ENCODE measurements at regions not wholly inside any gene's neighbourhood (a gene's known extent, or its start where the extent isn't known, plus 50 kb on each side); places are given as distances from the start of the nearest gene placed in this dataset.
A peak's percentile ranks its signal among the peaks of the same experiment; 100 is the strongest.

DNA sequence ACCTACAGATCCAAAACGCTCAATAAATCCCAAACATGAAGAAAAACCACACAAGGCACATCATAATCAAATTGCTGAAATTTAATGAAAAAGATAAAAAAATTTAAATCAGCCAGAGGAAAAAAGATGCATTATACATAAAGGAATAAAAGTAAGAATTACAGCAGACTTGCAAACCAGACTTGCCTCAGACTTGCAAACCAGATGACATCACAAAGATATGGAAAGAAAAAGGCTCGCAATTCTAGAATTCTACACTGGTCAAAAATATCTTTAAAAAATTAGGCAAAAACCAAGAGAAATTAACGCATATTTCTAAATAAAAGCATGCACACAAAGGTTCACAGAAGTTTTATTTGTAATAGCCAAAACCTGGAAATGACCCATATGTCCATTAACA is 188.0 kb upstream of the NAMPT start:
- no peak overlapping the region for H3K9ac ChIP-seq (ENCODE audit: low read depth in 1 of 3, low read length in 3 of 3)
- no peaks in the 10 kb centered on the region for H3K36me3 ChIP-seq (ENCODE audit: control insufficient read depth in 3 of 3, insufficient read depth in 3 of 3, low read length in 3 of 3)
- no peak overlapping the region for H3K4me3 ChIP-seq (ENCODE audit: low read length in 3 of 3)
- no peaks in the 10 kb centered on the region for H3K27me3 ChIP-seq (ENCODE audit: control insufficient read depth in 3 of 3, insufficient read depth in 3 of 3, low read length in 3 of 3)
- H3K27ac ChIP-seq (ENCODE audit: low read depth, low read length), result no peak overlapping the region
- no peaks in the 10 kb centered on the region for H3K9me3 ChIP-seq (ENCODE audit: control insufficient read depth in 3 of 3, low read length in 3 of 3)
- no peaks in the 10 kb centered on the region for H3K4me1 ChIP-seq (ENCODE audit: control insufficient read depth in 3 of 3, insufficient read depth in 3 of 3, low read length in 3 of 3)

DNA sequence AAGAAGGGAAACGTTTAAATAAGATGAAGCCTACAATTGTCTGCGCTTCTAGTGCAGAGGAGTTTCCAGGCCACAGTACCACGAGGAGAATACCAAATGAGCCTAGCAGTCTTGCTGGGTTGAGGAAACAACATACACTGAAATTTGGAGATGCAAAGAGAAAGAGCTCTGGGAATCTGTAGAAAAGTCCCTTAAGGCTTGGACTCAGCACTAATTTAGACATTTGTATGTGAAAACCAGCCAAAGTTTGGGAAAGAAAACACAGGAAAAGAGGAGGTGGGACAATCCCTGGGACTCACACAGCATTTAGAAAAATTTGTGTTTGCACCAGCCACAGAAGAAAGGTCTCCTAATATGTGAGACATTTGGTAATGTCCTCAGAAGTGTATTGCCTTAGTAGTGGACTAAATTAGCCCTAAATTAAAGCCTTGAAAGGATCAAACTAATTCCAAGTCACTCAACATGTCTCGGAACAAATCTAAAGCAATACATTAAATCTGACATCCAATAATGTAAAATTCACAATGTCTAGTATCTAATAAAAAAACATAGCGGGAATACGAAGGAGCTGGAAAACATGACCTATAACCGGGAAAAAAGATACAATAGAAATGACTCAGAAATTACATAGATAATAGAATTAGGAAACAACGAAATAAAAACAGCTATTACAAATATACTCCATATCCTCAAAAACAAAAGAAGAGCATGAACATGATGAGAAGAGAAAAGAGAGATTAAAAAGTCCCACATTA is 187.1 kb upstream of the NAMPT start:
- Histone ChIP-seq H3K9me3 (ENCODE audit: control insufficient read depth in 3 of 3, low read length in 3 of 3) (no peaks in the 10 kb centered on the region), H3K27me3 (ENCODE audit: control insufficient read depth in 3 of 3, insufficient read depth in 3 of 3, low read length in 3 of 3) (no peaks in the 10 kb centered on the region), H3K4me3 (ENCODE audit: low read length in 3 of 3) (no peak overlapping the region), H3K4me1 (ENCODE audit: control insufficient read depth in 3 of 3, insufficient read depth in 3 of 3, low read length in 3 of 3) (no peaks in the 10 kb centered on the region), H3K27ac (ENCODE audit: low read depth, low read length) (no peak overlapping the region), H3K36me3 (ENCODE audit: control insufficient read depth in 3 of 3, insufficient read depth in 3 of 3, low read length in 3 of 3) (no peaks in the 10 kb centered on the region), H3K9ac (ENCODE audit: low read depth in 1 of 3, low read length in 3 of 3) (no peak overlapping the region)

DNA sequence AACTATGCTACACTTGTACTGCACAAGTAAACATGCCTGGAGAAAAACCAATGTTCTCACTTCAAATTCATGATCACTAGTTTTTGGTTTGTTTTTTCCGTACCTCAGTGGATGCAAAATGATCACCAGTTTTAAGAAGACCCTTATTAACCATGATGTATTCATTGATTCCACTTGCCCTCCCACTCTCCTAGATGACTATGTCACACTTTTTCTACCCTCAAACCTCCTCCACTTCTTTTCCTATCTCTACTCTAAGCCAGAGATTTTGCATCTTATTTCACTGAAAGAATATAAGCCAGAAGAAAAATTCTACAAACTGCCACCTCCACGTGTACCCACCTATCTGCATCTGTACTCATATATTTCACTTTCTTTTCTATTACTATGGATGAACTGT is 186.2 kb upstream of the NAMPT start:
- Histone ChIP-seq H3K9me3 (ENCODE audit: control insufficient read depth in 3 of 3, low read length in 3 of 3) (no peaks in the 10 kb centered on the region), H3K27me3 (ENCODE audit: control insufficient read depth in 3 of 3, insufficient read depth in 3 of 3, low read length in 3 of 3) (no peaks in the 10 kb centered on the region), H3K27ac (ENCODE audit: low read depth, low read length) (no peak overlapping the region), H3K4me3 (ENCODE audit: low read length in 3 of 3) (no peak overlapping the region), H3K9ac (ENCODE audit: low read depth in 1 of 3, low read length in 3 of 3) (no peak overlapping the region), H3K4me1 (ENCODE audit: control insufficient read depth in 3 of 3, insufficient read depth in 3 of 3, low read length in 3 of 3) (no peaks in the 10 kb centered on the region), H3K36me3 (ENCODE audit: control insufficient read depth in 3 of 3, insufficient read depth in 3 of 3, low read length in 3 of 3) (no peaks in the 10 kb centered on the region)

DNA sequence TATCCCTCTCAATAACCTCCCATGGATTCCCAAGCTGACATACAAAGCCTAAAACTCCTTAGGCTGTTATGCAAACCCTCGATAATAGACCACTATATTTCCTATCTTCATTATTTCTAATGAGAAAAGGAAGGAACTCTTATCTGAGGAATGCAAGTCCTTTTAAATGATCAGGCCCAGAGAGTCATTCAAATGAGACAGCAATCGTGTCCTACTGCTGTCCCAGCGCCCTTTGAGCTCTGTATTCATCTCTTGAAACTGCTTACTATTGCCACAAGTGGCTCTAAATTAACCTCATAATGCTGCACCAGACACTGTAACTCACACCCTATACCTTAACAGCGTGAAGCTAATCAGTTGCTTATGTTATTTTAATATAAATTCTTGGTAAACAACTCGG is 182.1 kb upstream of the NAMPT start:
- H3K9me3 ChIP-seq (ENCODE audit: control insufficient read depth in 3 of 3, low read length in 3 of 3), result no peaks in the 10 kb centered on the region
- peaks cover 0 to 5% (median 0%) of the 10 kb centered on the region in 3 donors for H3K4me1 ChIP-seq (ENCODE audit: control insufficient read depth in 3 of 3, insufficient read depth in 3 of 3, low read length in 3 of 3)
- H3K4me3 ChIP-seq (ENCODE audit: low read length in 3 of 3), result no peak overlapping the region
- no peak overlapping the region for H3K27ac ChIP-seq (ENCODE audit: low read depth, low read length)
- no peaks in the 10 kb centered on the region for H3K27me3 ChIP-seq (ENCODE audit: control insufficient read depth in 3 of 3, insufficient read depth in 3 of 3, low read length in 3 of 3)
- H3K36me3 ChIP-seq (ENCODE audit: control insufficient read depth in 3 of 3, insufficient read depth in 3 of 3, low read length in 3 of 3), result no peaks in the 10 kb centered on the region
- H3K9ac ChIP-seq (ENCODE audit: low read depth in 1 of 3, low read length in 3 of 3), result no peak overlapping the region

DNA sequence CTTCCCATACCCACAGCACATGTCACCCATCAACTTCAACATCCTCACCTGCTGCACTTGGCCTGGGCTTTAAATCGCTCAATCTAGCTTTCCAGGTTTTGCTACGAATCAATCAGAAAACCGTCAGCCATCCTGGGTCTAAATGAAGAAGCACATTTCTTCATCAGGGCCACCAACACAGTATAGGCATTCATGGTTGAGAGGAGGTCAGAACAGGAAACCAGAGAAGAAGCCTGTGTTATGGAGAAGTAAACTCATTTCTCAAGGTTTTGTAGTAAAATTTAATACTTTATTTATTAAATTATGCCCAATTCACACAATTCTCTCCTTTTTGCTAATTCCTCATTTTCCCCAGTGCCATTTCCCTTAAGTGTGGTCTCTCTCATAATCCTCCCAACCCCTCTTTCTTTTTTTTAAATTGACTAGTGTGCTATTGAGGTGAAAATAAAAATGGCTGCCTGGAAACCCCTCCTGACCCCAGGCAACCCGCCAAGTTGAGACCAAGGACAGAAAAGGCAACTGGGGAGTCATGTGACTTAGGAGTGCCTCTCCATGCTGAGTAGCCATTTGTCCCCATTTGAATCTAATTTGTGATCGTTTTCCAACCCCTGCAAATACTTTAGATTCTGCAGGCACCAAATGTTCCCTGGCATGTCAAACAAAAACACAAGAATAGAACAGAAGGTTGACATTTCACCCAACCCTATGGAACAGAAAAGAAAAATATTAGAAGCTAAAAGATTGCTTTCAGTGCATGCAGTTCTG is 181.1 kb upstream of the NAMPT start:
- Histone ChIP-seq H3K4me1 (ENCODE audit: control insufficient read depth in 3 of 3, insufficient read depth in 3 of 3, low read length in 3 of 3) (peaks cover 0 to 6% (median 0%) of the 10 kb centered on the region in 3 donors), H3K27ac (ENCODE audit: low read depth, low read length) (no peak overlapping the region), H3K4me3 (ENCODE audit: low read length in 3 of 3) (no peak overlapping the region), H3K36me3 (ENCODE audit: control insufficient read depth in 3 of 3, insufficient read depth in 3 of 3, low read length in 3 of 3) (no peaks in the 10 kb centered on the region), H3K27me3 (ENCODE audit: control insufficient read depth in 3 of 3, insufficient read depth in 3 of 3, low read length in 3 of 3) (no peaks in the 10 kb centered on the region), H3K9ac (ENCODE audit: low read depth in 1 of 3, low read length in 3 of 3) (no peak overlapping the region), H3K9me3 (ENCODE audit: control insufficient read depth in 3 of 3, low read length in 3 of 3) (no peaks in the 10 kb centered on the region)

DNA sequence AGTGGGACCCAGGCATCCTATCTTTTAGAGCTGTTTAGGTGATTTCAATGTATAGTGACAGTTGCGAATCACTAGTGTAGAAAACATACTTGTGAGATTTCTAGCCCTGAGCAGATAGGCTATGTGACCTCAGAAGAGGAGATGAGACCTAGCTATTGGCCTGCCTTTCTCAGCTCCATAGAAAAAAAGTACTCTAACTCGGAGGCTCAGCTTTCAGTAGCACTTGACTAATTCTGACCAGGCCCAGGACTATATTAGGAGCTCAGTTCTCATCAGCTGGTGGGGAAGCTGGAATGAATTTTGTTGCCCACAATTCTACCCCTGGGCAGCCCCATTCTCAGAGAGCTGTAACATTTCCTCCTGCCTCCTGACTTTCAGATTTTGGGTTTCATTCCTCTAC is 179.9 kb upstream of the NAMPT start:
- H3K4me3 ChIP-seq (ENCODE audit: low read length in 3 of 3), result no peak overlapping the region
- H3K9me3 ChIP-seq (ENCODE audit: control insufficient read depth in 3 of 3, low read length in 3 of 3), result no peaks in the 10 kb centered on the region
- no peak overlapping the region for H3K27ac ChIP-seq (ENCODE audit: low read depth, low read length)
- H3K36me3 ChIP-seq (ENCODE audit: control insufficient read depth in 3 of 3, insufficient read depth in 3 of 3, low read length in 3 of 3), result no peaks in the 10 kb centered on the region
- no peaks in the 10 kb centered on the region for H3K27me3 ChIP-seq (ENCODE audit: control insufficient read depth in 3 of 3, insufficient read depth in 3 of 3, low read length in 3 of 3)
- no peak overlapping the region for H3K9ac ChIP-seq (ENCODE audit: low read depth in 1 of 3, low read length in 3 of 3)
- H3K4me1 ChIP-seq (ENCODE audit: control insufficient read depth in 3 of 3, insufficient read depth in 3 of 3, low read length in 3 of 3), result peaks cover 0 to 6% (median 0%) of the 10 kb centered on the region in 3 donors

DNA sequence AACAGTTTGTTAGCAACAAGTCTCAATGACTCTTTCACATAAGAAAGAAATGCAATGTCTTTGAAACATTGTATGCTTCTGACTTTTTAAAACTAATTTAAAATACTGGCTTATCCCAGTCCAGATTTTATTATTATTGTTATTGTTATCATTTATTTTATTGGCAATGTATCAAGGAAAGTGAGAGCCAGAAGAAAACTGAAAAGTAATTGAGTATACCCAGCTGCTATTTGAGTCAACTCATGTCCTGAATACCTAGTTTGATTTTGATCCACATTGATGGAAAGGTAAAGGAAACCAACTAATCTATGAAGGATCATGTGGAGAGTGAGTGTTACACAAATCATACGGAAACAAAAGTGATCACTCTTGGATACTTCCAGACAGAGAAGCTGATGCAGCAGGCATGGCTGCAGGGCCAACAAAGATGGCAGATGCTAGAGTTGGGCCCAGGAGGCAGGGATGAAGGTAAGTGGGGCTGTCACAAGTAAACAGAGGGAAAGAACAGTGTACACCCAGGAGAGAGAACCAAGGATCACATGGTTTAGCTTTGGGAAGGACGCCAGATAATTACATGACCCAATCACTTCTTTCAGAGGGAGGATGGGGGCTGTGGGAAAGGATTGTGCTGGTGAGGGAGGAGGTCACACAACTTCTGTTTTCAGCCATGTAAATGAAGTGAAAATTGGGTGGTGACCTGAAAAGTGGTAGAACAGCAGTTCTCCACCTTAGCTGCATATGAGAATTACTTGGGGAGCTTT is 179.2 kb upstream of the NAMPT start:
- H3K36me3 ChIP-seq (ENCODE audit: control insufficient read depth in 3 of 3, insufficient read depth in 3 of 3, low read length in 3 of 3), result no peaks in the 10 kb centered on the region
- no peaks in the 10 kb centered on the region for H3K9me3 ChIP-seq (ENCODE audit: control insufficient read depth in 3 of 3, low read length in 3 of 3)
- H3K27me3 ChIP-seq (ENCODE audit: control insufficient read depth in 3 of 3, insufficient read depth in 3 of 3, low read length in 3 of 3), result no peaks in the 10 kb centered on the region
- H3K4me1 ChIP-seq (ENCODE audit: control insufficient read depth in 3 of 3, insufficient read depth in 3 of 3, low read length in 3 of 3), result peaks cover 0 to 6% (median 0%) of the 10 kb centered on the region in 3 donors
- no peak overlapping the region for H3K4me3 ChIP-seq (ENCODE audit: low read length in 3 of 3)
- no peak overlapping the region for H3K9ac ChIP-seq (ENCODE audit: low read depth in 1 of 3, low read length in 3 of 3)
- H3K27ac ChIP-seq (ENCODE audit: low read depth, low read length), result no peak overlapping the region

DNA sequence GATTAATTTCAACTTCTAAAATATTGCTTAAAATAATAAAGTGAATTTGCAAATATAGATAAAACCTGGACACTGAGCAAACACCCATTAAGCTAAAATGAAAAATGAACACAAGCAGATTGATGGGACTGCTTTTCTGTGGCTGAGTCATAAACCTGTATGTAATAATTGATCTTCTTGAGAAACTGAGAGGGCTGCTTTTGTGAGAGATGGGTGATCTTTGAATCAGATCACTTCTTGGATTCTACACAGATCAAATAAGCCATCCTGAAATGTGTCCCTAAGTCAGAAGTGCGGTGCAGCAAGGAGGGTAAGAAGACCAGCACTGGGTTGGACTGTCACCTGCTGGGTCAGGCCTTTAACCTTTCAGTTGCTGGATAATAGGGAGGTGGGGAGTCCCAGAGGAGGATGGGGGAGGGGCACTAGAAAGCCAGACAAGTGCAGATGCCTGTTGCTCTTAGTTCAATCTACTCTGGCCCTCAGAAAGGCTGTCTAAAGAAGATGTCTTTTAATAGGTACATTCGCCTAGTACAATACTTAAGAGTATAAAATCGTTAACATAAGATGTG is 178.2 kb upstream of the NAMPT start:
- Histone ChIP-seq H3K27ac (ENCODE audit: low read depth, low read length) (no peak overlapping the region), H3K36me3 (ENCODE audit: control insufficient read depth in 3 of 3, insufficient read depth in 3 of 3, low read length in 3 of 3) (no peaks in the 10 kb centered on the region), H3K4me1 (ENCODE audit: control insufficient read depth in 3 of 3, insufficient read depth in 3 of 3, low read length in 3 of 3) (peaks cover 0 to 6% (median 0%) of the 10 kb centered on the region in 3 donors), H3K9me3 (ENCODE audit: control insufficient read depth in 3 of 3, low read length in 3 of 3) (no peaks in the 10 kb centered on the region), H3K9ac (ENCODE audit: low read depth in 1 of 3, low read length in 3 of 3) (no peak overlapping the region), H3K27me3 (ENCODE audit: control insufficient read depth in 3 of 3, insufficient read depth in 3 of 3, low read length in 3 of 3) (no peaks in the 10 kb centered on the region), H3K4me3 (ENCODE audit: low read length in 3 of 3) (no peak overlapping the region)

DNA sequence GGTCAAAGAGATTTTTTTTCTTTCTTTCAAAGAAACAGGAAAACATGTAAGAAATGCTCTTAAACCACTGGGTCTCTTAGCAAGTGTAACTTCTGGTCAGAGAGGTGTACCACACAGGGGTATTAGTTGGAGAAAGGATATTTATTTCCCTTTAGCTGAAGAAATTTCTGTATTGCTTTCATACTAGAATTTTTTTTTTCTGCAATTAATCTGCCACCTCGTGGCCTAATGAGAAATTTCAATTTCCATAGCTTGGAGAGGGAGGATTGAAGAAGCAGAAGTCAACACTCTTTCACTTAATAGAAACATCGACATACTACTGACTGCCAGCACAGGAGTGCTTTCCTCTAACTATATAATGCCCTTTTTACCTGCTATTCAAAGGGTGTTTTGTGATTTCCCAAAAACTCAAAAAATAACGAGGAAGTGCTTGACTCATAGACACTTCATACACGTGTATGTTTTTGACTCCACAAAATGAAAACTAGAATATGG is 177.6 kb upstream of the NAMPT start:
- peaks cover 0 to 6% (median 0%) of the 10 kb centered on the region in 3 donors for H3K4me1 ChIP-seq (ENCODE audit: control insufficient read depth in 3 of 3, insufficient read depth in 3 of 3, low read length in 3 of 3)
- no peaks in the 10 kb centered on the region for H3K9me3 ChIP-seq (ENCODE audit: control insufficient read depth in 3 of 3, low read length in 3 of 3)
- no peak overlapping the region for H3K4me3 ChIP-seq (ENCODE audit: low read length in 3 of 3)
- H3K36me3 ChIP-seq (ENCODE audit: control insufficient read depth in 3 of 3, insufficient read depth in 3 of 3, low read length in 3 of 3), result no peaks in the 10 kb centered on the region
- no peaks in the 10 kb centered on the region for H3K27me3 ChIP-seq (ENCODE audit: control insufficient read depth in 3 of 3, insufficient read depth in 3 of 3, low read length in 3 of 3)
- peak overlapping the region in 1 of 3 donors; percentile 47 for H3K9ac ChIP-seq (ENCODE audit: low read depth in 1 of 3, low read length in 3 of 3)
- H3K27ac ChIP-seq (ENCODE audit: low read depth, low read length), result no peak overlapping the region
